CD4-positive, alpha-beta T cell treated with Interleukin-4 for 4 hours (primary cell): ENCODE measurements at regions not wholly inside any gene's neighbourhood (a gene's known extent, or its start where the extent isn't known, plus 50 kb on each side); places are given as distances from the start of the nearest gene placed in this dataset.

Source experiments
- DNase-seq: peaks from one replicate; pipeline ENCODE4 v3.0.0-alpha.2; 2020

DNA sequence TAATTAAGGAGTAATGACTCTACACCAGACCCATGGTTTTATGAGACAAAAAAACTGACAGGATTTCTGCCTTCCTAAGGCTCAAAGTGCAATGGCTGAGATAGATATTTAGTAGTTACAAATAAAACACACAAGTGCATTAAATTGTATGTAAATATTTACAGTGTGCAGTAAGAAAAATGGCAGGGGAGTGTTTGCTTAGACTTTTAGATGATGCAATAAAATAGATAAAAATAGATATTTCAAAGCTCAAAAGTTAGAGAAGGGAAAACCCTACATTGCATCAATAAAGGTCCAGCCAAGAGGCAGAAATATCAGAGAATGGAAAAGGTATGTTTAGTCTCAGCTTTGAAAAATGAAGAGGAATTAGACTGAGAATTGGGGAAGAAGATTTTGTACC is 226.3 kb upstream of the FGGY start:
- DNase-seq = no peak

DNA sequence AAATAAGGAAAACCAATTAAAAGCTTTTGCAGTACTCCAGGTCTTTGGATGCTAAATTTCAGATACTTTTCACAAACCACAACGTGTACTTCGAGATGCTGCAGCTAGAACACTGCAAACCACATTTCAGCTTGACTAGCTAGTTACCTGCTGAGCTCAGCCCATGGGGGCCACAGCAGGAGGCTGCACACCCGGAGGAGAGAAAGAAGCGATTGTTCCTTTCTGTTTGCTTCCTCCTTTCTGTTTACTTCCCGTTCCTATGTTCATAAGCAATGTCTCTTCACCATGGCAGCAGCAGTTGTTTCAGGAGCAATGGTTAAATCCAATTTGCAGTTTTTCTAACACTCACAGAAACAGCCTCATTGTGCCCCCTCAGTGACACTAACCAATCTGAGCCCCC is 225.6 kb upstream of the FGGY start:
- no peak for DNase-seq

DNA sequence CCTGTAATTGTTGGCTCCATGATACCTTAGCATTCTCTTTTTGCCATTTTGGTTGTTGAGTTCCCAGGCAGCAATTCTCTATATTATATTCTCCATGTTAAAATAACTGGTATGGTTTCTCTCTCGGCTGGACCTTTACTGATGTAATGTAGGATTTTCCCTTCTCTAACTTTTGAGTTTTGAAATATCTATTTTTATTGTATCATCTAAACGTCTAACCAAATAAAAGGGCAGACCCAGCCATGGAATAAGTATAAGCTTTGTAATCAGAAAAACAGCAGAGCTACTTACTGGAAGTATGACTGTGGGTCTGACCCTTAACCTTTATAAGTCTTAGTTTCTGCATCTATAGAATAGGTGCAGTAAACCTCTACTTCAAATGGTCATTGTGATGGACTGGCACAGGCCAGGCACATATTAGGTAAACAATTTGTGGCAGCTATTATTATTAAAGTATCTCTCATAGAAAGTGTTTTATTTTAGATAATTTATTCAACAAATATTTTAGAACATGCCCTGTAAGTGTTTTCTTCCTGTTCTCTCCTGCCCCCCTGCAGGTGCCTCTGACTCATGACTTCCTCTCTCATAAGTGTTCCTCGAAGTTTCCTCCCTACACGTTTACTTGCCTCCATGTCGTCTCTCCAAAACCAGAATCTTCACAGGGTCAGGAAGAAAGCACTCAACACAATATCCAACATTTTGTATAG is 224.9 kb upstream of the FGGY start:
- peak; percentile 38 for DNase-seq

DNA sequence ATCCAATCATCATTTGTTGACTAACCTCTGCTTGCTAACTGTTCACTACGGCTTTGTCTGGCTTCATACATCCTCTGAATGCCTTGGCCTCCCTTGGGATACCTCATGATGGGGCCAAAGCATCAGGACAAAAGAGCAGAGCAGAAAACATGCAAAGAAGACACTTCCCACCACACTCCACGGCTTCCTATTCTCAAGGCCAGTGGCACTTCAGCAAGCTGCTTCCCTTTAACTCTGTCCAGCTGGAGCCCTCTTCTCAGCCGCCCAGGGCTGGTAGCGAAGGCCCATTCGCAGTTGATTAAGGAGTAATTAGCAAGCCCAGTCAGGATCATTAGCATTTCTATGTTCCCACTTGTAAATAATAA is 224.3 kb upstream of the FGGY start:
- DNase-seq = no peak

DNA sequence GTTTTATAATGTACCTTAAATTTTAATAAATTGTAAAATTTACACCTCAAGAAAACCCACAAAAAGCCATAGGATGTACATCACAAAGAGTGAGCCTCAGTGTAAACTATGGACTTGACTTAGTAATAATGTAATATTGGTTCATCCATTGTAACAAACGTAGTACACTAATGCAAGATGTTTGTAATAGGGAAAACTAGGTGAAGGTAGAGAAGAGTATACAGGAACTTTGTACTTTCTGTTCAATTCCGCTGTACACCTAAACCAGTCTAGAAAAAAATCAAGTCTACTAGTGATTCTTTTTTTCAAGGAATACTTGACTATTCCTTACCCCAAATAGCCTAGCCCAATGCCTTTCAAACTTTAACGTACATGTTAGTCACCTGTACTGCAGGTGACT is 222.3 kb upstream of the FGGY start:
- no peak for DNase-seq

DNA sequence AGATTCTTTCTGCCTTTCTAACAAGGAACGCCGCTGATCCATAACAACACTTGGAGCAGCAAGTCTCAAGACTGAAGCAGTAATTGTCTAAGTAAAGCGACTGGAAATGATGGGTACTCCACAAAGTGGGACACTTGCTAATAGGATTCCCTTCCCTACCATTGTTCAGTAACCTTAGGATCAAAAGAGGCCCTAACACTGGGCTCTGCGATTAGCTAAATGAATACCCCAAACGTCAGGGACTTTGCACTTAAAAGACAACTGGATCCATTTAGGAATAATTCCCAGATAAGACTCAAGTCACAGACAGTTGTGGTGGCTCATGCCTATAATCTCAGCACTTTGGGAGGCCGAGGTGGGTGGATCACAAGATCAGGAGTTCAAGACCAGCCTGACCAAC is 221.9 kb upstream of the FGGY start:
- no peak for DNase-seq

DNA sequence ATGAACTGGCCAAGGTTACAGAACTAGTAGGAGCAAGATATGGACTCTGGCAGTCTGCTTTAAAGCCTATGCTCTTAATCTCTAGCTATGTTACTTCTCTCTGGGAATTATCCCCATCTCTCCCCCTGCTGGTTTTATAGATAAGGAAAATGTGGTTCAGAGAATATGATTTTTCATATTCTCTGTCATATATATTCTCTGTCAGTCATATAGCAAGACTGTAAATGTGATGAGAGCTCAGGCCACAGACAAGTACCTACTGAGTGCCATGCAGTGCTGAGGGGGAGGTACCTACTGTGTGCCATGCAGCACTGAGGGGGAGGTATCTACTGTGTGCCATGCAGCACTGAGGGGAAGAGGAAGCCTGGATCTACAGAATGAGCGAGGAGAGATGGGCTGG is 220.3 kb upstream of the FGGY start:
- no peak for DNase-seq

DNA sequence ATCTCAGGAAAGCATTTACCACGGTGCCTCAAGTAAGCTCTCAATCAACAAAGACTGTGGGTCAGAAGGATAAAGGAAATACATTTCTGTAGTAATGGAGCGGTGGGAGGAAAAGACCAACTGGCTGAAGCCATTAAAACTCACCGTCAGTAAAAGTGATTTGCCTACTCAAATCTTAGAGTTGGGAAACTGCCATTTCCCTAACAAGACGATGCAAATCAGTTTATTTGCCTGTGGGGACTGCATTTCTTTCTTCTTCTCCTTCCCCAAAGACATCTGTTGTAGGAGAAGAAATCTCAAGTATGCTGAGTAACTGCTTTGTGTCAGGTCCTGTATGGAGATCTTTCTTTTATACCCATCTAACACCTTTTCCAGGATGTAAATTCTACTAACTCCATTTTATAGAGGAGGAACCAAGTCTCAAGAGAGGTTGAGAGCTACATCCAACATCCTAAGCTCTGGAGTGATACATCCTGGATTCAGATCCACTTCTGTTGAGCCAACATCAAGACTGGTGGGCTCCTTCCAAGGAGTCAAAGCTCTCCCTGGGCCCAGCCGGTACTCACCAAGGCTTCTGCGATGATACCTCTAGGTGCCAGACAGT is 219.3 kb upstream of the FGGY start:
- DNase-seq = no peak

DNA sequence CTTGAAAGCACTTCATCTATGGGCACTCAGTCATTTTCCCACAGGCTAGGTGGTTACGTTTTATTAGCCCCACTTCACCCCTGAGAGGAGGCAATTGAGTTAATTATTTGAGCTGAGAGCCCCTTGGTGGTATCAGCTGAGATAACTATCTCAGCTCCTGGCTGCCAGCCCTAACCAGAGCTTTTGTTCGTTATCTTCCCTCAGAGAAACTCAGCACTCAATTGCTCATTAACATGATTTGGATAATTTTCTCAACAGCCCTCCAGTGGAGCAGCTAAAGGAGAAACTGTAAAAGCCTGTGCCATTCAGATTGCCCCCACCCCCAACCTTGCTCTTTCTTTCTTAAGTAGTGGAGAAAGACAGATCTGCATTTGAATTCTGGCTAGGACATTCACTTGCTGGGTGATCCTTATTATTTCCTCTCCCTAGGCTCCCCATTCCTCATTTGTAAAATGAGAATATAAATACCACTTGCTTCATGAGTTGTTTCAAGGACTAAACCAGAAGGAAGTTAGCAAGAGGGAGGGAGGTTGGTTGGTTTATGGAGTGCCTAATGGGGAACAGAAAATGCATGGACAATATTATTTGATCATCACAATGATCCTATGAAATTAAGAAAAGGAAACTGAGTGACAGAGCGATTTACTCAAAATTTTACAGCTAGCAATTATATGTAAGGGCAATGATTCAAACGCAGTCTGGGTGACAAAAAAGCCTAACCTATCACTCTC is 218.7 kb upstream of the FGGY start:
- DNase-seq = no peak

DNA sequence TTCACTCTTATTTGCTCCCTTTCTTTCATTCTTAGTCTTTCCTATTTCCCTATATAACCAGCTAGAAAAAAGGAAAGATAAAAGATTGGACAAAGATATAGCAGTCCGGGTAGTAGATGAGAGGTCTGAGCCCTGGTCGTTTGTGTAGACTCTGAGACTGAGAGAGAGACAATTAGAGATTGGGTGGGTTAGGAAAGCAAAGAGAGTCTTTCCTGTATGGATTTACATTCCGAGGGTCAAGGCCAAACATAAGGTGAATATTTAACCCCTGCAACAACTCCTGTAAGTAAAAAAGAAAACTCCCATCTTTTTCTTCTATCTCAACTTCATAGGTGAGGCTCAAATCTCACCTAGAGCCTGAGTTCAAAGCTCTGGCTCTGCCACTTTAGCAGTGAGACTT is 218.0 kb upstream of the FGGY start:
- DNase-seq = no peak

DNA sequence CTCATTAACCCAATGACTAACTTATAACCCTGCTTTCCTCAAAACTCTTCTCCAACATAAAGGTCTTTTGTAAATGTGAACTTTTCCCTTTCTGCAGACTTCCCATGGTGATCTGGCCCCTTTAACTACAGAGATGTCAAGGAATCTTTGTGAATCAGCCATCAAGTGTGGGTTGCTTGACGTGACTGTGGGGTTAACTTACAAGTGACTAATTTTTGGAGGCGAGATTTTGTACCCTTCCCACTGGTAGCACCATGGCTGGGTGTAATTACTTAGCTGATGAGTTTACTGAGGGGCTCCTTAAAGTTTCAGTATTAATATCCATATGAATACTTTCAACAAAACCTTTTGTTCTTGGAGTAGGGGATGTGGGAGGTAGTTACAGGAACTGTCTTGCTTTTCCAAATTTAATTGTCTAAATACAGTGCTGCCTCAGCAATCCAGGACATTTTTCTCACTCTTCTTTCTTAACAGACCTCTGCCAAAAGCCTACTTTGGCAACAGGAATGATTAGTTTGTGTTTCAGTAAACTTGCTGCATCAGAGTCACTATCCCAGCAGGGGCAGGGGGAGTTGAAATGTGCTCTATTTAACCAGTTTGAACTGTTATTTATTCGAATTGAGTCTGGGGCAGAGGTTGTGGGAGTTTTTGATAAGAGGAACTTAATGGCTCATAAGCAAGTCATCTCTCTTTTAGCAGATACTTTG is 217.3 kb upstream of the FGGY start:
- DNase-seq = no peak

DNA sequence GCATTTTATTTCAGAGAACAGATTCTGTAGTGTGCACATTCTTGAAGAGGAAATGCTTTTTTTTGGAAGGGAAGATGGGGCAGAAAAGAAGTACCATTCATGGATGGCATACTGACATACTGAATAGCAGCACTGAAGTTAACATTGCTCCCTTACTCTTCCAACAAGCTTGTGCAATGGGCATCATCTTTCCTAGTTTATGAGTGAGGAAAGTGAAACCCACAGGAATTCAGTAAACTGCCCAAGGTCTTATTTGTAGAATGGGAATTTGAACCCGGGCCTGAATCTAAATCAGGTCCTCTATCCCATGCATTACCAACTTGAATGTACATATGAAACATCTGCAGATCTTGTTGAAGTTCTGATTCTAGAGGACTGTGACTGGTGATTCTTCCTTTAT is 215.7 kb upstream of the FGGY start:
- no peak for DNase-seq

DNA sequence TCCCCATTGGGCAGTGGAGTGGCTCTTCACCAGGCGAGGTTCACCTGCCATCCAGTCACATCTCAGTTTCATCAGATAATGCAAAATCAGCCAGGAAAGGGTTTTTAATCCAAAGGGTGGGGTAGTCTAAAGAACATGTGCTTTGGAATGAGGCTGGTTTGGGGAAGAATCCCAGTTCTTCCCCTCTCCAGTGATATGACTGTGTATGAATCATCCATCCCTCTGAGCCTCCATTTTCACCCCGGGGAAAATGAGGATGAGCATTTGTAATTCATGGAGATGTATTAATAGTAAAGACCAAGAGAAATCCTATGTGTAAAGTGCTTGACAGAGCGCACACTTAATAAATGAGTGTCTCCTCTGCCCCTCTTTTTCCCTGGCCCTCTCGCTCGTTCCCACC is 215.1 kb upstream of the FGGY start:
- no peak for DNase-seq

DNA sequence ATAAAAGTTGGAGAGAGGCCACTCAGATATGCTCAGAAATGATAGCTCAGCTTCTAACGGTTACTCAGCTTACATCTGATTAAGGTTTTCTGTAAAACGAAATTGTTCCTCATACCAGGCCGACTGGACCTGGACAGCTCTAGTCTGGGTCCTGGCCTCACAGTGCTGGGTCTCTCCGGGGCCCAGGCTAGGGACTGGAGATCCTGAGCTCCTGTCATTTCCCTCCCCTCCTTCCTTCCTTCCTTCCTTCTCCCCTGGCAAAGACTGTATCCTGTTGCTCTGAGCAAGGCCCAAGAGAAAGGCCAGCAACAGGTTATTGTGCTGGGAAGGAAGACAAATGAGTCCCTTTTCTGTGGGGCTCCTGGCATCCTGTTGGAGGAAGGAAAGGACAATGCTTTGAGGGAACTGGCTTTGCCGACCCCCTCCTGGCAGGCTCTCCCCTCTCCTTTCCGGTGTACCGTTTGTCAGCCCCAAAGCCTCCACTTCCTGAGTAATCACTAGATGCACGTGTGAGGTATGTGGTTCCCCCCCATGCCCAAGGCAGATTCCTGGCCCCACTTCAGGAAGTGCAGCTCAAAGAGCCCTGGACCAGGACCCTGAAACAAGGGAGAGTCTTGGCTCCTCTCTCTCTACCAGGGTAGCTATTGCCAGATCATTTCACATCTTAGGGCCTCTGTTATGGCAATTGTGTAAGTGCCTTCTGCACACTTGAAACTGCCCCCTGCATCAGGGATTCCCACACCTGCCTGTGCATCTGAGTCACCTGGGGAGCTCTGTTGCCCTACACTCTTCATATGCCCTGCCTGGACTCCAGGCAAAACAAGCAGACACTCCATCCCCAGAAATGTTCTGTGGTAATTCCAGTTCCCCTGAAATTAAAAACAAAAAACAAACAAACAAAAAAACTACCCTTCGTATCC is 212.7 kb upstream of the FGGY start:
- no peak for DNase-seq

DNA sequence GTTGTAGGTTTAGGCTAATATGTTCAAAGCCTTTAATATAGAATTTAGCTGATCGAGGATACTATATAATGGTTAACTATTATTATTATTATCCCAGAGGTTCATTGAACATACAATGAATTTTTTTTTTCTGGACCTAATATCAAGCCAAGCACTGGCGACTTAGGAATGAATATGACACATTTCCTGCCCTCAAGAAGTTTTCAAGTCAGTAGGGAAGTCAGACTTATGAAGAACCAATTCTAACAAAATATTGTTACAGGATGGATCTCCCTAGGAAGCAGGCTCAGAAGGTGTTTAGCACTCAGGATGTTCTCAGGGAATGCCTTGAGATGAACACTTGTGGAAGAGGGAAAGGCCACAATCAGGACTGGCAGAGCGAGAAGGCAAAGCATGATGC is 211.8 kb upstream of the FGGY start:
- DNase-seq = no peak

DNA sequence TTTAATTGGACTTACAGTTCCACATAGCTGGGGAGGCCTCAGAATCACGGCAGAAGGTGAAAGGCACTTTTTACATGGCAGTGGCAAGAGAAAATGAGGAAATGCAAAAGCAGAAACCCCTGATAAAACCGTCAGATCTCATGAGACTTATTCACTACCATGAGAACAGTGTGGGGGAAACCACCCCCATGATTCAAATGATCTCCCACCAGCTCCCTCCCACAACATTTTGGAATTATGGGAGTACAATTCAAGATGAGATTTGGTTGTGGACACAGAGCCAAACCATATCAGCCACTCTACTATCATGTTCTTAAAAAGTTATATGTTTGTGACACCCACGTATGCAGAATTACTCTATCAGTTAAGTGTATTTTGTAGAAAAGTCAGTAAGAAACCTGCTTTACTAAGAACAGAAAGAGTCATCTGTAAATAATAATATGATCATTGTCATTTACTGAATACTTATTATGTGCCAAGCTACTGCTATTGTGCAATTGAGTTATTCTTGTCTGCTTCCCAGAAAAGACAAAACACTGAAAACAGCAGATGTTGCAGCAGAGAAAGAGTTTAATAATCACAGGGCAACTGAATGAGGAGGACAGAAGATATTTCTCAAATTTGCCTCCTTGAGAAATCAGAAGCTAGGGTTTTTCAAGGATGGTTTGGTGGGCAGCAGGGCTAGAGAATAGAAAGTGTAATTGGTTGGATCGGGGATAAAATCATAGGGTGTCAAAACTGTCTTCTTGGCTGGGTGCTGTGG is 207.7 kb upstream of the FGGY start:
- no peak for DNase-seq

DNA sequence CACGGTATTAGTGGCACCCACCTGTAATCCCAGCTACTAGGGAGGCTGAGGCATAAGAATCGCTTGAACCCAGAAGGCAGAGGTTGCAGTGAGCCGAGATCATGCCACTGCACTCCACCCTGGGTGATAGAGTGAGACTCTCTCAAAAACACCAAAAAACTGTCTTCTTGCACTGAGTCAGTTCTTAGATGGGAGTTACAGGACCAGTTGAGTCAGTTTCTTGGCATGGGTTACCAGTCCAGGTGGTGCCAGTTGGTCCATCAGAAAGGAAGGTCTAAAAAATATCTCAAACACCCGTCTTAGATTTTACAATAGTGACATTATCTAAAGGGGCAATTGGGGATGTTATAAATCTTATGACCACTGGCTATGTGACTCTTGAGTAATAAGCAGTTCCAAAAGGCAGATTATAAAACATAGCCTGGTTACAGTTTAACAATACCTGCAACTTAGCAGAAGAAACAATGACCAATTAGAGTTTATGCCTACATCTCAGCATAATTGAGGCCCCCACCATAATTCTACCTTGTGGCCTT is 206.9 kb upstream of the FGGY start:
- no peak for DNase-seq

DNA sequence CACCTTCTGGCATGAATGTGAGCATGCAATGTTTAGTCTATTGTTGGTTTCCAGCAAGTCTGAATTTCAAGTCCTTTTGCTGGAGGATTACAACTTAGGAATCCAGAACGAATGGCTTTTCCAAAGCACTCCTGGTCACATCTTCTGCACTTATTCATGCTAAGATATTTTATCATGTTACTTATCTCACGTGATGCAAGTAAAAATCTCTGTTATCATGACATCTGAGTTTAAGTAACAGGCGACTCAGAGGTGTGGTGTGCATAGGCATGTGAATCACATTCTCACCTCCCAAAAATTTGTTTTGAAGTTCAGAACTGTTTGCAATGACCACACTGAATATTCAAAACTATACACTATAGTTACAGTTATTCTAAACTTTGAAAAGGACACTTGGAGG is 204.8 kb upstream of the FGGY start:
- DNase-seq = no peak

DNA sequence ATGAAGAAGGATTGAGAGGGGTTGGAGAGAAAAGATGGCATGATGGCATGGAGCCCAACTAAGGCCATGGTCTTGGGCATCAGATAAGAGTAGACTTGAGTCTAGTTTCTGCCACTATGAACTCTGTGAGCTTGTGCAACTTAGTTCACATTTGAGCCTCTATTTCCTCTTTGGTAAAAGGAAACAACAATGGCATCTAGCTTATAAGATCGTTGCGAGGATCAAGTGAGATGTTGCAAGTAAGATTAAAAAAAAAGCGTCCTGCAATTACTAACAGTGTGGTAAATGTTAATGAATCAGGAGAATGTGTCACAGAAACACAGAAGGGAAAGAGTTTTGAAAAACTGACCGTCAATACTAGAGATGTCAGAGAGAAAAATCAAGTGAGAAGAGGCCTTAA is 202.9 kb upstream of the FGGY start:
- no peak for DNase-seq

DNA sequence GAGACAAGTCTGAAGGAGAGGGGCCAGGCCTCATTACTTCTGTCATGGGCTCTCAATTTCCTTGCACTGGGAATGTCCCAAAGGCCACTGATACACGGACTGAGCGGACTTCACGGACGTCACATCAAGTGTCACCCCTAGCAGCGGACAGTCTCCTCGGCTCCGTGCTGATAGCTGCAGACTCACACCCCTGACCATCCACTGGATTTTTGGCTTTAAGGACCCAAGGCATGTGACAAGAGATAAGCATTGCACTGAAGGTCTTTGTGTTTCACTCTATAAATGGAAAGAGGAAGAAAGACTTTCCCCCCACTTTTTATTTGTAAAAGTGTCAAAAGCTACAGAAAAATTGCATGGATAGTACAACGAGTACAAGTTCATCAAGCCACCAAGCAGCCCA is 200.4 kb upstream of the FGGY start:
- DNase-seq = no peak

DNA sequence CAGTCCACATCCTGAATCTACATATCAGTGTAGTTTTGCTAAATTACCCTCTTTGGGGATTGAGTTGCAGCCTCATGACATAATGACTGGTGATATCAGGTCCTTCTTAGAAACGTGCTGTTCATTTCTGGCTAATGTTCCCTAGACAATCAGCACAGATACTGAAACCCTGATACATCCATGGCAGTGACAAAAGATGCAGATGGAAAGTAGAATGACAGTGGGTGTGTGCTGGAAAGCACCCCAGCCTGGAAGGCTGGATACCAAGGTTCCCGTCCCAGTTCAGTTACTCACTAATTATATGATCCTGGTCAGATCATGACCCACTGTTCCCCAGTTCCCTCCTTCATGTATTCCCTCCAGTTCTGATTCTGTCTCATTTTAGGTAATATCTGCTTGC is 198.2 kb upstream of the FGGY start:
- no peak for DNase-seq
